A549 (cell line): ENCODE measurements at regions not wholly inside any gene's neighbourhood (a gene's known extent, or its start where the extent isn't known, plus 50 kb on each side); places are given as distances from the start of the nearest gene placed in this dataset.
A peak's percentile ranks its signal among the peaks of the same experiment; 100 is the strongest.
"Not testable (repeated sequence)": the region's sequence is repeated elsewhere in the genome, so short reads cannot be mapped to it uniquely, and the experiment has no call there.

ENCODE experiments used
- ATAC-seq, 2 experiments: fragments of 200-7000 bp in 1 of 2; fragments of >200 bp in 1 of 2; cut with Nextera tagmentation in 1 of 2; cut with Tn5 transposase in 1 of 2; 3 replicates each; pipeline versions ENCODE4 v1.8.0 to v1.9.1; 2018 to 2020; ENCODE audit warnings: mild to moderate bottlenecking in 1 of 2, moderate library complexity in 1 of 2
- CTCF ChIA-PET: fragments of 300-600 bp; sonication (Branson Sonifier 250); formaldehyde crosslinking; extraction: SDS; loops from one replicate; lab custom pipeline; 2021; ENCODE audit warnings: antibody characterized with exemption, inconsistent platforms; lab: Yijun Ruan, JAX
- POLR2A ChIA-PET: fragments of 350-600 bp; formaldehyde crosslinking; extraction: SDS; loops from one replicate; lab custom pipeline; 2021; ENCODE audit warnings: antibody characterized with exemption, inconsistent platforms; lab: Yijun Ruan, JAX
- DNase-seq, 2 experiments: peaks; one replicate each; pipeline versions ENCODE4 v3.0.0 to v3.0.0-alpha.2; 2011 to 2016; ENCODE audit warnings: low read depth in 1 of 2, low spot score in 1 of 2
- FAIRE-seq: peaks from 2 replicates; lab custom pipeline; 2011; peaks lifted over from hg19 to GRCh38; lab: Jason Lieb, UNC
- H3K27ac ChIP-seq, 2 experiments: fragments of >200 bp; sonication (Bioruptor Twin); formaldehyde crosslinking; 3 replicates each; pipeline ENCODE4 v1.5.1; 2016 to 2017
- H3K4me1 ChIP-seq: fragments of >200 bp; sonication (Bioruptor Twin); formaldehyde crosslinking; 3 replicates; pipeline ENCODE4 v1.6.1; 2016
- H3K4me2 ChIP-seq: fragments of >200 bp; sonication (Bioruptor Twin); formaldehyde crosslinking; 3 replicates; pipeline ENCODE4 v1.6.1; 2016
- H3K4me3 ChIP-seq: fragments of >200 bp; sonication (Bioruptor Twin); formaldehyde crosslinking; 3 replicates; pipeline ENCODE4 v1.5.1; 2016
- H3K9me3 ChIP-seq: fragments of >200 bp; sonication (Bioruptor Twin); formaldehyde crosslinking; 3 replicates; pipeline ENCODE4 v1.6.1; 2016
- CBX2 ChIP-seq: fragments of 200-600 bp; sonication (generic); IDR thresholded peaks from 2 replicates; pipeline ENCODE4 v1.6.1; 2016; ENCODE audit warnings: low read depth, mild to moderate bottlenecking, borderline replicate concordance
- CEBPB ChIP-seq, 2 experiments: fragments of >200 bp in 1 of 2; sonication (Bioruptor Twin) in 1 of 2; formaldehyde crosslinking in 1 of 2; IDR thresholded peaks; 2 replicates each; pipeline ENCODE4 v1.6.1; 2012 to 2016
- CHD4 ChIP-seq: fragments of 200-600 bp; sonication (generic); IDR thresholded peaks from 2 replicates; pipeline ENCODE4 v1.6.1; 2016; ENCODE audit warnings: antibody characterized with exemption, mild to moderate bottlenecking, borderline replicate concordance
- EHF ChIP-seq: fragments of 250-450 bp; sonication (Bioruptor Pico); IDR thresholded peaks from 2 replicates; pipeline ENCODE4 v1.5.0; 2020; ENCODE audit warnings: mild to moderate bottlenecking
- EP300 ChIP-seq, 2 experiments: fragments of >200 bp; sonication (Bioruptor Twin); formaldehyde crosslinking; IDR thresholded peaks; 2 replicates in 1 of 2; 3 replicates in 1 of 2; pipeline ENCODE4 v1.6.1; 2016 to 2017
- ESRRA ChIP-seq: fragments of 150-350 bp; IDR thresholded peaks from 2 replicates; pipeline ENCODE4 v1.6.1; 2014; ENCODE audit warnings: mild to moderate bottlenecking, low read length, borderline replicate concordance
- HEYL ChIP-seq: fragments of 250-450 bp; sonication (Bioruptor Pico); IDR thresholded peaks from 2 replicates; pipeline ENCODE4 v1.8.0; 2021; ENCODE audit warnings: mild to moderate bottlenecking, moderate library complexity
- KDM1A ChIP-seq: fragments of 200-600 bp; sonication (generic); IDR thresholded peaks from 2 replicates; pipeline ENCODE4 v1.6.1; 2016; ENCODE audit warnings: low read depth, mild to moderate bottlenecking
- KDM5A ChIP-seq: fragments of 200-600 bp; sonication (generic); IDR thresholded peaks from 2 replicates; pipeline ENCODE4 v1.6.1; 2016; ENCODE audit warnings: antibody characterized with exemption, mild to moderate bottlenecking
- NFE2L2 ChIP-seq: fragments of 150-350 bp; conservative IDR thresholded peaks from 2 replicates; pipeline ENCODE4 v1.6.1; 2014; ENCODE audit warnings: low read length
- PHF8 ChIP-seq: fragments of 200-600 bp; sonication (generic); IDR thresholded peaks from 2 replicates; pipeline ENCODE4 v1.6.1; 2016; ENCODE audit warnings: low read depth, mild to moderate bottlenecking, antibody characterized with exemption, moderate library complexity, borderline replicate concordance
- POLR2A ChIP-seq: IDR thresholded peaks from 2 replicates; pipeline ENCODE4 v1.6.1; 2012; ENCODE audit warnings: mild to moderate bottlenecking, low read length
- POLR2AphosphoS2 ChIP-seq: conservative IDR thresholded peaks from 2 replicates; pipeline ENCODE4 v1.6.1; 2012; ENCODE audit warnings: low read length, improper control_type of control experiment, inconsistent platforms
- RAD21 ChIP-seq, 2 experiments: fragments of >200 bp in 1 of 2; sonication (Bioruptor Twin) in 1 of 2; formaldehyde crosslinking in 1 of 2; IDR thresholded peaks in 1 of 2; conservative IDR thresholded peaks in 1 of 2; 2 replicates in 1 of 2; 3 replicates in 1 of 2; pipeline ENCODE4 v1.6.1; 2012 to 2018; ENCODE audit warnings: inconsistent platforms in 1 of 2
- RARB ChIP-seq: fragments of 250-450 bp; sonication (Bioruptor Pico); IDR thresholded peaks from 2 replicates; pipeline ENCODE4 v1.8.0; 2021; ENCODE audit warnings: mild to moderate bottlenecking, moderate library complexity
- ZFP36 ChIP-seq: fragments of 450-650 bp; IDR thresholded peaks from 2 replicates; pipeline ENCODE4 v1.6.1; 2014; ENCODE audit warnings: borderline replicate concordance; ENCODE audit not compliant: partially characterized antibody
- ZSCAN20 ChIP-seq: fragments of 250-450 bp; sonication (Bioruptor Pico); IDR thresholded peaks from 2 replicates; pipeline ENCODE4 v1.8.0; 2022; ENCODE audit warnings: mild to moderate bottlenecking, moderate library complexity
- WGBS: methylation state at CpG from one replicate; pipeline ENCODE4 v1.1.6; 2017; ENCODE audit errors: missing lambda C conversion rate; 5-methylcytosine and 5-hydroxymethylcytosine counted together
- TF ChIP-seq, protein P1 (sequence below): fragments of 450-650 bp; IDR thresholded peaks from 2 replicates; pipeline ENCODE4 v1.6.1; 2014; ENCODE audit warnings: antibody characterized with exemption
- TF ChIP-seq, protein P2 (sequence below): fragments of >200 bp; sonication (Bioruptor Twin); formaldehyde crosslinking; IDR thresholded peaks from 3 replicates; pipeline ENCODE4 v1.6.1; 2016
- TF ChIP-seq, protein P3 (sequence below): IDR thresholded peaks from 2 replicates; pipeline ENCODE4 v1.6.1; 2012
- TF ChIP-seq, protein P4 (sequence below): fragments of 150-350 bp; IDR thresholded peaks from 2 replicates; pipeline ENCODE4 v1.6.1; 2014; ENCODE audit warnings: low read depth, mild to moderate bottlenecking, low read length

DNA sequence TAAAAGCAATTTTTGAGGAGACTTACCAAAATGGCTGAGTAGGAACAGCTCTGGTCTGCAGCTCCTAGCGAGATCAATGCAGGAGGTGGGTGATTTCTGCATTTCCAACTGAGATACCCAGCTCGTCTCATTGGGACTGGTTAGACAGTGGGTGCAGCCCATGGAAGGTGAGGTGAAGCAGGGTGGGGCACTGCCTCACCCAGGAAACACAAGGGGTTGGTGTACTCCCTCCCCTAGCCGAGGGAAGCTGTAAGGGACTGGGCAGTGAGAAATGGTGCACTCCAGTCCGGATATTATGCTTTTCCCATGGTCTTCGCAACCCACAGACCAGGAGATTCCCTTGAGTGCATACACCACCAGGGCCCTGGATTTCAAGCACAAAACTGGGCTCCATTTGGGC, 419.0 kb downstream of the NUP35 start (continued):
- TF ChIP-seq, protein P1, sequence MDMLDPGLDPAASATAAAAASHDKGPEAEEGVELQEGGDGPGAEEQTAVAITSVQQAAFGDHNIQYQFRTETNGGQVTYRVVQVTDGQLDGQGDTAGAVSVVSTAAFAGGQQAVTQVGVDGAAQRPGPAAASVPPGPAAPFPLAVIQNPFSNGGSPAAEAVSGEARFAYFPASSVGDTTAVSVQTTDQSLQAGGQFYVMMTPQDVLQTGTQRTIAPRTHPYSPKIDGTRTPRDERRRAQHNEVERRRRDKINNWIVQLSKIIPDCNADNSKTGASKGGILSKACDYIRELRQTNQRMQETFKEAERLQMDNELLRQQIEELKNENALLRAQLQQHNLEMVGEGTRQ: no peak
- TF ChIP-seq CEBPB (IDR thresholded peaks at IDR 0.05) (no peak), CHD4 (no peak), POLR2A (no peak), KDM5A (no peak), ZFP36 (no peak), HEYL (CRISPR knock-in tag) (no peak)
- TF ChIP-seq, protein P2, sequence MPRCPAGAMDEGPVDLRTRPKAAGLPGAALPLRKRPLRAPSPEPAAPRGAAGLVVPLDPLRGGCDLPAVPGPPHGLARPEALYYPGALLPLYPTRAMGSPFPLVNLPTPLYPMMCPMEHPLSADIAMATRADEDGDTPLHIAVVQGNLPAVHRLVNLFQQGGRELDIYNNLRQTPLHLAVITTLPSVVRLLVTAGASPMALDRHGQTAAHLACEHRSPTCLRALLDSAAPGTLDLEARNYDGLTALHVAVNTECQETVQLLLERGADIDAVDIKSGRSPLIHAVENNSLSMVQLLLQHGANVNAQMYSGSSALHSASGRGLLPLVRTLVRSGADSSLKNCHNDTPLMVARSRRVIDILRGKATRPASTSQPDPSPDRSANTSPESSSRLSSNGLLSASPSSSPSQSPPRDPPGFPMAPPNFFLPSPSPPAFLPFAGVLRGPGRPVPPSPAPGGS: no peak

DNA sequence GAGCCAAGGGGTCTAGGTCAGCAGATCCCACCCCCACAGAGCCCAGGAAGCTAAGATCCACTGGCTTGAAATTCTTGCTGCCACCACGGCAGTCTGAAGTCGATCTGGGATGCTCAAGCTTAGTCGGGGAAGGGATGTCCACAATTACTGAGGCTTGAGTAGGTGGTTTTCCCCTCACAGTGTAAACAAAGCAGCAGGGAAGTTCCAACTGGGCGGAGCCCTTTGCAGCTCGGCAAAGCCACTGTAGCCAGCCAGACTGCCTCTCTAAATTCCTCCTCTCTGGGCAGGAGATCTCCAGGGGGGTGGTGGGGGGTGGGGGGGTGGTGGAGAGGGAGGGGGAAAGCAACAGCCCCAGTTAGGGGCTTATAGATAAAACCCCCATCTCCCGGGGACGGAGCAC, 419.5 kb downstream of the NUP35 start:
- ATAC-seq (peak in 1 of 2 experiments; percentile 41; a peak in 1 of 6 replicates), FAIRE-seq (no peak), DNase-seq (no peak)
- Histone ChIP-seq H3K9me3 (no peaks in the 10 kb centered on the region), H3K4me1 (no peaks in the 10 kb centered on the region), H3K4me3 (no peak overlapping the region), H3K27ac (no peak overlapping the region), H3K4me2 (no peak overlapping the region)
- TF ChIP-seq KDM1A (no peak), RAD21 (conservative IDR thresholded peaks at IDR 0.05 in 1 of 2, IDR thresholded peaks at IDR 0.05 in 1 of 2) (no peak), CBX2 (no peak), POLR2AphosphoS2 (no peak), HEYL (CRISPR knock-in tag) (no peak), ESRRA (no peak), PHF8 (no peak), ZSCAN20 (CRISPR knock-in tag) (no peak), EP300 (IDR thresholded peaks at IDR 0.05) (no peak), EHF (CRISPR knock-in tag) (no peak), NFE2L2 (no peak), RARB (no peak)
- TF ChIP-seq, protein P3, sequence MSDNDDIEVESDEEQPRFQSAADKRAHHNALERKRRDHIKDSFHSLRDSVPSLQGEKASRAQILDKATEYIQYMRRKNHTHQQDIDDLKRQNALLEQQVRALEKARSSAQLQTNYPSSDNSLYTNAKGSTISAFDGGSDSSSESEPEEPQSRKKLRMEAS: no peak
- TF ChIP-seq, protein P1: no peak
- TF ChIP-seq, protein P4, sequence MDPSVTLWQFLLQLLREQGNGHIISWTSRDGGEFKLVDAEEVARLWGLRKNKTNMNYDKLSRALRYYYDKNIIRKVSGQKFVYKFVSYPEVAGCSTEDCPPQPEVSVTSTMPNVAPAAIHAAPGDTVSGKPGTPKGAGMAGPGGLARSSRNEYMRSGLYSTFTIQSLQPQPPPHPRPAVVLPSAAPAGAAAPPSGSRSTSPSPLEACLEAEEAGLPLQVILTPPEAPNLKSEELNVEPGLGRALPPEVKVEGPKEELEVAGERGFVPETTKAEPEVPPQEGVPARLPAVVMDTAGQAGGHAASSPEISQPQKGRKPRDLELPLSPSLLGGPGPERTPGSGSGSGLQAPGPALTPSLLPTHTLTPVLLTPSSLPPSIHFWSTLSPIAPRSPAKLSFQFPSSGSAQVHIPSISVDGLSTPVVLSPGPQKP: no peak
- CTCF ChIA-PET: no interaction called here
- POLR2A ChIA-PET: no interaction called here
- WGBS: no CpG with 5 or more reads among the region's 7 CpGs

DNA sequence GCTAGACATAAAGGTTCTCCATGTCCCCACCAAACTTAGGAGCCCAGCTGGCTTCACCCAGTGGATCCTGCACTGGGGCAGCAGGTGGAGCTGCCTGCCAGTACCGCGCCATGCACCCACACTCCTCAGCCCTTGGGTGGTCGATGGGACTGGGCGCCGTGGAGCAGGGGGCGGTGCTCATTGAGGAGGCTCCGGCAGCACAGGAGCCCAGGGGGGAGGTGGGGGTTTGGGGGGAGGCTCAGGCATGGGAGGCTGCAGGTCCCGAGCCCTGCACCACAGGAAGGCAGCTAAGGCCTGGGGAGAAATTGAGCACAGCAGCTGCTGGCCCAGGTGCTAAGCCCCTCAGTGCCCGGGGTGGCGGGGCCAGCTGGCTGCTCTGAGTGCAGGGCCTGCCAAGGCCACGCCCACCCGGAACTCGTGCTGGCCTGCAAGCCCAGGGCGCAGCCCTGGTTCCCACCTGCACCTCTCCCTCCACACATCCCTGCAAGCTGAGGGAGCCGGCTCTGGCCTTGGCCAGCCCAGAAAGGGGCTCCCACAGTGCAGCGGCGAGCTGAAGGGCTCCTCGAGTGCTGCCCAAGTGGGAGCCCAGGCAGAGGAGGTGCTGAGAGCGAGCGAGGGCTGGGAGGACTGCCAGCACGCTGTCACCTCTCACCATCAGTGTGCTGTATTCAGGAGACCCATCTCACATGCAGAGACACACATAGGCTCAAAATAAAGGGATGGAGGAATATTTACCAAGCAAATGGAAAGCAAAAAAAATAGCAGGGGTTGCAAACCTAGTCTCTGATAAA, 422.5 kb downstream of the NUP35 start:
- H3K4me3 ChIP-seq, H3K4me1 ChIP-seq, FAIRE-seq, CTCF ChIA-PET, H3K9me3 ChIP-seq, DNase-seq, POLR2A ChIA-PET, H3K4me2 ChIP-seq, ATAC-seq, H3K27ac ChIP-seq: not testable (repeated sequence)
- 42% methylated on average over 10 of the region's 21 CpGs for WGBS
